ENCODE measurements at regions not wholly inside any gene's neighbourhood (a gene's known extent, or its start where the extent isn't known, plus 50 kb on each side); places are given as distances from the start of the nearest gene placed in this dataset.

DNA sequence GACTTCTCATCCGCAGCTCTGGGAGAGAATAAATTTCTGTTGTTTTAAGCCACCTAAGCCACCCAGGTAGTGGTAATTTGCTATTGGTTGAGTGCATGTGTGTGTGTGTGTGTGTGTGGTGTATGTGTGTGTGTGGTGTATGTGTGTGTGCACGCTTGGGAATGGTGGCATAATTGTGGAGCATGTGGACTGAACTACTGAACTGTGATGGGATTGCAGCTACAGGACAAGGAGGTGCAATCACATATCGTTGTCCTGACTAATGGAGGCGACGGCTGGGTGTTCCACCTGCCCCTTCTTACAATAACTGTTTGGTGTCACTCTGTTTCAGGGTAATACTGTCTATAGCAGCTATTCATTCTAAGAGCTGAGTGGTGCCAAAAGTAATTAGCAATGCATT, 448.7 kb upstream of the PFKP start:
- no peaks in the 10 kb centered on the region for H4K20me1 ChIP-seq (ENCODE audit: control insufficient read depth, insufficient read depth, insufficient read length)
- H3K9me3 Mint-ChIP-seq: no peaks in the 10 kb centered on the region; a peak in 2 of 5 replicates
- TF ChIP-seq, protein P1, sequence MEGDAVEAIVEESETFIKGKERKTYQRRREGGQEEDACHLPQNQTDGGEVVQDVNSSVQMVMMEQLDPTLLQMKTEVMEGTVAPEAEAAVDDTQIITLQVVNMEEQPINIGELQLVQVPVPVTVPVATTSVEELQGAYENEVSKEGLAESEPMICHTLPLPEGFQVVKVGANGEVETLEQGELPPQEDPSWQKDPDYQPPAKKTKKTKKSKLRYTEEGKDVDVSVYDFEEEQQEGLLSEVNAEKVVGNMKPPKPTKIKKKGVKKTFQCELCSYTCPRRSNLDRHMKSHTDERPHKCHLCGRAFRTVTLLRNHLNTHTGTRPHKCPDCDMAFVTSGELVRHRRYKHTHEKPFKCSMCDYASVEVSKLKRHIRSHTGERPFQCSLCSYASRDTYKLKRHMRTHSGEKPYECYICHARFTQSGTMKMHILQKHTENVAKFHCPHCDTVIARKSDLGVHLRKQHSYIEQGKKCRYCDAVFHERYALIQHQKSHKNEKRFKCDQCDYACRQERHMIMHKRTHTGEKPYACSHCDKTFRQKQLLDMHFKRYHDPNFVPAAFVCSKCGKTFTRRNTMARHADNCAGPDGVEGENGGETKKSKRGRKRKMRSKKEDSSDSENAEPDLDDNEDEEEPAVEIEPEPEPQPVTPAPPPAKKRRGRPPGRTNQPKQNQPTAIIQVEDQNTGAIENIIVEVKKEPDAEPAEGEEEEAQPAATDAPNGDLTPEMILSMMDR (conservative IDR thresholded peaks at IDR 0.05): no peak
- H3K9me3 ChIP-seq (ENCODE audit: control insufficient read depth, low read depth, low read length): no peaks in the 10 kb centered on the region
- no peaks in the 10 kb centered on the region for H3K79me2 ChIP-seq (ENCODE audit: insufficient read depth, low read length)
- no peak overlapping the region for H3K4me3 Mint-ChIP-seq
- no peak overlapping the region for H2AK5ac ChIP-seq (ENCODE audit: insufficient read length, low read length)
- H4K91ac ChIP-seq (ENCODE audit: insufficient read length, low read depth, low read length): no peak overlapping the region
- peak overlapping the region in 1 of 3 experiments; percentile 86; a peak in 1 of 7 replicates for H3K27ac Mint-ChIP-seq
- DNase-seq: no peak
- no peak overlapping the region for H3K18ac ChIP-seq (ENCODE audit: insufficient read length, low read depth, low read length)
- H3K79me1 ChIP-seq (ENCODE audit: insufficient read depth, low read depth, low read length, poor library complexity, severe bottlenecking): no peaks in the 10 kb centered on the region
- H3K56ac ChIP-seq (ENCODE audit: insufficient read length, low read depth, low read length): no peak overlapping the region
- H3K9ac ChIP-seq (ENCODE audit: extremely low read depth, insufficient read length, low read length): no peak overlapping the region
- H4K5ac ChIP-seq (ENCODE audit: insufficient read length, low read depth, low read length): no peak overlapping the region
- no peaks in the 10 kb centered on the region for H3K27me3 ChIP-seq (ENCODE audit: insufficient read depth, low read length)
- H2BK120ac ChIP-seq (ENCODE audit: low read depth, low read length, poor library complexity, severe bottlenecking): no peak overlapping the region
- no peak overlapping the region for H2BK5ac ChIP-seq (ENCODE audit: insufficient read length, low read length)
- H3K4me1 ChIP-seq (ENCODE audit: insufficient read depth, low read length): peaks cover 8% of the 10 kb centered on the region; the same call in 1 of the 2 replicates
- H3K23ac ChIP-seq (ENCODE audit: insufficient read length, low read depth, low read length): no peak overlapping the region
- H2BK20ac ChIP-seq (ENCODE audit: low read depth, low read length, poor library complexity, severe bottlenecking): no peak overlapping the region
- H3K4ac ChIP-seq (ENCODE audit: low read depth, low read length): no peak overlapping the region
- H2AFZ ChIP-seq (ENCODE audit: low read length): no peak overlapping the region
- WGBS (ENCODE audit: extremely low coverage, insufficient read length, low lambda C conversion rate): no CpG with 5 or more reads among the region's 5 CpGs
- H2BK12ac ChIP-seq (ENCODE audit: insufficient read length, low read depth, low read length): no peak overlapping the region
- H3K36me3 Mint-ChIP-seq (ENCODE audit: insufficient read depth in 1 of 3, low read depth in 3 of 3): peaks cover 0 to 2% (median 0%) of the 10 kb centered on the region in 3 experiments; a peak in 1 of 7 replicates
- no peaks in the 10 kb centered on the region for H3K23me2 ChIP-seq (ENCODE audit: insufficient read length, low read depth, low read length, poor library complexity, severe bottlenecking)
- no peak overlapping the region for H4K8ac ChIP-seq (replicated peaks; ENCODE audit: insufficient read length, low read depth, low read length)
- H3T11ph ChIP-seq (ENCODE audit: low read length): no peak overlapping the region
- H3K4me2 ChIP-seq (ENCODE audit: insufficient read depth, insufficient read length, low read length): no peak overlapping the region
- H3K27ac ChIP-seq (ENCODE audit: insufficient read length, low read depth, low read length): no peak overlapping the region
- H3K14ac ChIP-seq (ENCODE audit: insufficient read depth, low read length): no peak overlapping the region
- no peak overlapping the region for H2BK15ac ChIP-seq (ENCODE audit: low read depth, low read length)
- peaks cover 23 to 28% of the 10 kb centered on the region in 2 experiments for H3K4me1 Mint-ChIP-seq
- H3K27me3 Mint-ChIP-seq (ENCODE audit: low read depth): no peaks in the 10 kb centered on the region
